ENCODE measurements at regions not wholly inside any gene's neighbourhood (a gene's known extent, or its start where the extent isn't known, plus 50 kb on each side); places are given as distances from the start of the nearest gene placed in this dataset.
"Not testable (repeated sequence)": the region's sequence is repeated elsewhere in the genome, so short reads cannot be mapped to it uniquely, and the experiment has no call there.

GRCh38 chr5:17831279-17831678 lies 197.0 kb downstream of the TAF11L14 start:
- DNase-seq: no peak

- no peak for DNase-seq
Measured at GRCh38 chr5:17832949-17833745, 198.9 kb downstream of the TAF11L14 start.

GRCh38 chr5:17837757-17838156 lies 203.5 kb downstream of the TAF11L14 start:
- DNase-seq: no peak

- DNase-seq: no peak
Measured at GRCh38 chr5:17838469-17838868, 204.2 kb downstream of the TAF11L14 start.

GRCh38 chr5:17839848-17840247 lies 205.6 kb downstream of the TAF11L14 start:
- no peak for DNase-seq

- no peak for DNase-seq
Measured at GRCh38 chr5:17846496-17846895, 212.2 kb downstream of the TAF11L14 start.

GRCh38 chr5:17847286-17847685 lies 213.0 kb downstream of the TAF11L14 start:
- no peak for DNase-seq

GRCh38 chr5:17852111-17852510 lies 217.9 kb downstream of the TAF11L14 start:
- DNase-seq: no peak

- no peak for DNase-seq
Measured at GRCh38 chr5:17852740-17853139, 218.5 kb downstream of the TAF11L14 start.

GRCh38 chr5:17854901-17855300 lies 220.6 kb downstream of the TAF11L14 start:
- no peak for DNase-seq

GRCh38 chr5:17860660-17861315 lies 226.5 kb downstream of the TAF11L14 start:
- no peak for DNase-seq

- not testable (repeated sequence) for DNase-seq
Measured at GRCh38 chr5:17864903-17865302, 230.6 kb downstream of the TAF11L14 start.

GRCh38 chr5:17865966-17866365 lies 231.7 kb downstream of the TAF11L14 start:
- not testable (repeated sequence) for DNase-seq

- DNase-seq: no peak
Measured at GRCh38 chr5:17872204-17872603, 237.9 kb downstream of the TAF11L14 start.

- no peak for DNase-seq
Measured at GRCh38 chr5:17878541-17878940, 244.3 kb downstream of the TAF11L14 start.

- DNase-seq: no peak
Measured at GRCh38 chr5:17879276-17879675, 245.0 kb downstream of the TAF11L14 start.

GRCh38 chr5:17880869-17881268 lies 246.6 kb downstream of the TAF11L14 start:
- DNase-seq: no peak

- DNase-seq: no peak
Measured at GRCh38 chr5:17882760-17883488, 248.7 kb downstream of the TAF11L14 start.

- DNase-seq: no peak
Measured at GRCh38 chr5:17888155-17888554, 253.9 kb downstream of the TAF11L14 start.

GRCh38 chr5:17890501-17890900 lies 256.2 kb downstream of the TAF11L14 start:
- DNase-seq: no peak

- DNase-seq: no peak
Measured at GRCh38 chr5:17891881-17892280, 257.6 kb downstream of the TAF11L14 start.

- DNase-seq: no peak
Measured at GRCh38 chr5:17893026-17893635, 258.9 kb downstream of the TAF11L14 start.

Measured in inflammatory macrophage (primary cell).